GM12891 (cell line): ENCODE measurements at regions not wholly inside any gene's neighbourhood (a gene's known extent, or its start where the extent isn't known, plus 50 kb on each side); places are given as distances from the start of the nearest gene placed in this dataset.

Experiments
- POLR2A ChIP-seq: IDR thresholded peaks from 2 replicates; pipeline ENCODE4 v1.6.1; 2011; ENCODE audit warnings: low read depth, low read length, control low read depth
- POLR2AphosphoS5 ChIP-seq: IDR thresholded peaks from 2 replicates; pipeline ENCODE4 v1.6.1; 2011; ENCODE audit warnings: low read depth, low read length, control low read depth
- SPI1 ChIP-seq: IDR thresholded peaks from 2 replicates; pipeline ENCODE4 v1.6.1; 2011; ENCODE audit warnings: low read depth, low read length, control low read depth
- TAF1 ChIP-seq: IDR thresholded peaks from 2 replicates; pipeline ENCODE4 v1.6.1; 2011; ENCODE audit warnings: low read depth, low read length, control low read depth

- TF ChIP-seq POLR2A (no peak), POLR2AphosphoS5 (no peak), TAF1 (no peak), SPI1 (no peak)
These were observed 203.8 kb upstream of the PCSK2 start for GRCh38 chr20:17023036-17023435.
